Stimulated activated CD4-positive, alpha-beta T cell treated with anti-CD3 and anti-CD28 coated beads, Interleukin-2, amount 100 ng/mL, for 24 hours (primary cell): ENCODE measurements at regions not wholly inside any gene's neighbourhood (a gene's known extent, or its start where the extent isn't known, plus 50 kb on each side); places are given as distances from the start of the nearest gene placed in this dataset.
"Not testable (repeated sequence)": the region's sequence is repeated elsewhere in the genome, so short reads cannot be mapped to it uniquely, and the experiment has no call there.

ENCODE experiments used
- DNase-seq, 2 donors: peaks; one replicate each; pipeline ENCODE4 v3.0.0-alpha.2; 2020

DNA sequence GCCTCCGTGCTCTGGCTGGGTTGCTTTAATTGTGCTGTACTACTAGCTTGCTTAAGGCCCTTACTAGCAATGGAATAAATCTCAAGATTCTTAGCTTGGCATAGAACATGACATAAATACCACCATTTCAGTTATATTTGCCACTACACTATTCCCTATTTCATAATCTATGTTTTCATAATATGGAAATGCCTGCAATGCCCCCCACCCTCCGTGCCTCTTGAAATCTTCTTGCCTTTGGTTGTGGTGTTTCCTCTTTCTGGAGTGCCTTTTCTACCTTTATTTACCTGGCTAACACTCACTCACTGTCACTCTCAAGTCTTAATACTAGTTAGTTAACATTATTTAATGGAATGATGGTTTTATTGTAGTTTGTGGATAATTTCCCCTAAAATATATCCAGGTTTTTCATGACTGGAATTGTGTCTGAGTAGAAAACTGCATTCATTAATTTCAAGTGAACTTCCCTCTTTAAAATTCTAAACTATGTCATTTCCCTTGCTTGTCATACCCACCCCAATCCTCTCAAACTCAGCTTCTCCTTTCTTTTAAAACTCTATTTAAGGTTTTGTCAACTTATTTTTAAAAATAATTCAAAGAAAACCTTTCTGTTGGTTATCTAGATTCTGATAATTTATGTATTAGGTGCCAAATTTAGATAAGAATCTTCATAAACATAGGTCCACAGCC, 521.7 kb upstream of the DAB2 start:
- DNase-seq = no peak

DNA sequence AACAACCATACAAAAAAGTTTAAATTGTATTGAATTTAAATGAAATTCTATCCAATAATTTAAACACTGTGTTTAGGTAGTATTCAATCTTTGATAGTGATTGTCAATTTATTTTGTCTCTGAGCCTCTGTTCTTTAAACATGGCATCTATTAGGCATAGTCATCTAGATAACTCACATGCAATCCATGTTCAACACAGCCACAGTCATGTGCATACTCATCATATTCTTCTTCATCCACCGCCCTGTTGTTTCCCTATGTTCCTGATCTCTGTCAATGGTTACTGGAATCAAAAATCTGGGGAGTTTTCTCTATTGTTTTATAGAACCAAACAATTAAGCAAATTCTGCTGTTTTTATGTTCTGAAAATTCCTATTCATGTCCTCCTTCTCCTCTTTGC, 521.1 kb upstream of the DAB2 start:
- DNase-seq = no peak

DNA sequence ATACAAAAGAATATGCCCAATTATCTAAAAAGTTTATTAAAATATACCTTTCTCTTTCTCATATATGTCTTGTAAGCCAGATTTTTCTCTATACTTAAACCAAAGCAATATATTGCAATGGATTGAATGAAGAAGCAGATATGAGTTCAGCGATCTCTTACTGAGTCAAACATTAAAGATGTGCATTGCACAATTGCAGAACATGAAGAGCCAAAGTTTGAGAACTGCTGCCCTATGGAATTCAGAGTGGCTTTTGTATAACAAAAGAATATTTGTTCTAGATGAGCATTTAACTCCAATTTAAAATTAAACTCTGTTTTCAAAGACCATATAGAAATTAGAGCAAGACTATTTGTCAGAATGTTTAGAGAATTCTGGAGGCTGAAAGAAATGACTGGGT, 519.0 kb upstream of the DAB2 start:
- no peak for DNase-seq

DNA sequence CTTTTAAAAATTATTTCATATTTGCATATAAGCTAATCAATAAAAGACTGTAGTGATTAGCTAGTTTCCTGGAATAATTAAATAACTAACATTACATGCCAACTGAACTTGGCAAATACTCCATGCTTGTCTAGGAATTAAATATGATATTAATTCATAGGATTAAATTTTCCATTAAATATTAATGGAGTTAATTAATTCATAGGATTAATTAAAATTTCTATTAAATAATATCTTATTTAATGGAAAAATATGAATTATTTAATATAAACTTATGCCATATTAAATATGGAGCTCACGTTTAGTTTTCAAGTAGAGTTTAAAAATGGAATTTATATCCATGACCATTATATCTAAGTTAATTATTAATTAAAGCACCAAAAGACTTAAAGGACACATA, 517.8 kb upstream of the DAB2 start:
- DNase-seq = no peak

DNA sequence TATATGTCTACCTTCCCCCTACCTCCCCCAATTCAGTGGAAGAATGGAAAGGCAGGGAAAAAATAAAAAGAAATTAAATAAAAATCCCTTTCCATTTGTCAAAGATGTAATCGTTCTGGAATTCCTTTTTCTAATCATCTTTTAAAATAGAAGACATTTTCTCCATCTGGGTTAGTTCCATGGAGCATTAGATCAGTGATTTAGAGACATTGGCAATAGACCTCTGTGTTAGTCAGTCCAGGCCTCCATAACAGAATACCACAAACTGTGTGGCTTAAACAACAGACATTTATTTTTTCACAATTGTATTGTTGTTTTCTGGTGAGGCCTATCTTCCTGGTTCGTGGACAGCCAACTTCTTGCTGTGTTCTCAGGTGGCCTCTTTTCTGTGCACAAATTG, 516.6 kb upstream of the DAB2 start:
- DNase-seq = no peak

DNA sequence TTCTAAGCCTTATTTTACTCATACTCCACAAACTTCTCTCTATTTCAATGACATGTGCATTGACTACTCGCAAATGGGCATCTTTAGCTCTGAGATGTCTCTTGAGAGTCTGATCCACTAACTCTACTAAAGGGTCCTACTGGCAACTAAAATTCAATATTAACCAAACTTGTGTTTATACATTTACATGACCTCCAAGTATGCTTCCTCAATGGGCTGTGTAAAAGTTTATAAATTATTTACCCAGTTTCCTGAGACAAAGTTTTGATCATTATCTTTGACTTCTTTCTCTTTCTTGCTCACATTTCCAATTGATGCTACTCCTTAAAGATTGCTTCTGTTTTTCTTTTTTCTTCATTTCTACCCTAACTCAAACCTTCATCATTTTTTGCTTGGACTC, 510.1 kb upstream of the DAB2 start:
- DNase-seq = no peak

DNA sequence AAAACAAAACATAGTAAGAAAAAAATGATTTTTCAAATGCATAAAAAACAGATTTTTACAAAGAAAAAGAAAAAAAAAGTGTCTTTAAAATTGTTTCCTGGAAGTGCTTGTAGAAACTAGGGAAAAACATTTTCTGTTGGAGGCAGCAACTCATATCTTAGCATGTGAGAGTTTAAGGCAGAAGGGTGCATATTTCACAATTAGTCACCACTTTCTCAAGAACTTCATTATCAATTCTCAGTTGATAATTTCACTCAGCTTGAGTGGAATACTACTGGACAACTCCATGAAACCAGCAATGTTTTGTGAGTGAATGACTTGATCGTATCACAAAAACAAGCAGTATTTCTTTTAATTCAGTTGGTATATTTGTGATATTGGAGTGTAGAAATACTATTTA, 508.3 kb upstream of the DAB2 start:
- DNase-seq = no peak

DNA sequence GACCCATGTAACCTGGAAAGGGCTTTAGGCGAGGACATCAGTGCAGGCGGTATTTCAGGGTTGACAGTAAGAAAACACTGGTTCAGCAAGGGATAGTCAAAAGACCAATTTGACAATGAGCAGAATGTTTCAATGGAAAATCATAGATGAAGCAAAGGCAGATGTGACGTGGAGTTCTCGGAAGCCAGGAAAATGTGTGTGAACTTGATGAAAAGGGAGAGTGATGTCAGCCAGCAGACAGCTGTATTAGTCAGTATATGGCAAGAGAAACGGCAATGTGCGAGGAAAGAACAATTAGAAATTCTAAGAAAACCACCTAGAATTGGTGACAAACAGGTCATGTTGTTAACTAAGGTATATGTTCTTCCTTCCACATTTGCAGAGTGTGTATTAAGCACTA, 503.9 kb upstream of the DAB2 start:
- DNase-seq = no peak

DNA sequence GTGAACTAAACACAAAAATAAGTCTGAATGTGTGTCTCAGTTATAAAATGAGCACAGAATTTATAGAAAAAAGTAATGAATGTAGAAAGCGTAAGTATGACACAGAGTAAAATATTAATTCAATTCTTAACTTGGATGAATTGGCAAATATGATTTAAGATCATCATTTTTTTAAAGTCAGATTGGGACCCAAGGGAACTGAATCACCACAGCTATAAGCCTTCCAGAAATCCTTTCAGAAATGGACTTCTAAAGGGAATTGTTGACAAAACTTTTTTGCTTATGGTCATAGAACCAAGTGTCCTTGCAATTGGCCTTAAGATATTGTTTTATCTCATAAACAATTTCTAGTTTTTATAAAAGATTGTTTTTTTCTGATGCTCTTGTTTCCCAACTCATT, 495.1 kb upstream of the DAB2 start:
- DNase-seq = no peak

DNA sequence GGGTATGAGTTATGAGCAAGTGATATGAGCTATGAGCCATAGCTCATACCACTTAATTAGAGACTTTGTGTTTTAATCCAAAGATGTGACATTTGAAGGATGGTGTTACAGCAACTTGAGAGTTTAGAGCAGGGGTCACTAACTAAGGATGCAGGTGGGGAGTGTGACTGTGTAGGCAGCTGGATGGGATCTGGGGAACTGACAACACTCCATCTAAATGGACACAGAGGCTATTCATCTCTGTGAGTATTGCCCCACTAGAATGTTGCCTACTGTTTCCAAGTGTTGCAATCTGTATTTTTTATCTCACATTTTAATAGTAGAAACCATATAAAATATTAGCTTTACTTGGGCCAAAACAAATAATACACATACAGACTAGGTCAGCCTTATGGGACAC, 488.1 kb upstream of the DAB2 start:
- no peak for DNase-seq

DNA sequence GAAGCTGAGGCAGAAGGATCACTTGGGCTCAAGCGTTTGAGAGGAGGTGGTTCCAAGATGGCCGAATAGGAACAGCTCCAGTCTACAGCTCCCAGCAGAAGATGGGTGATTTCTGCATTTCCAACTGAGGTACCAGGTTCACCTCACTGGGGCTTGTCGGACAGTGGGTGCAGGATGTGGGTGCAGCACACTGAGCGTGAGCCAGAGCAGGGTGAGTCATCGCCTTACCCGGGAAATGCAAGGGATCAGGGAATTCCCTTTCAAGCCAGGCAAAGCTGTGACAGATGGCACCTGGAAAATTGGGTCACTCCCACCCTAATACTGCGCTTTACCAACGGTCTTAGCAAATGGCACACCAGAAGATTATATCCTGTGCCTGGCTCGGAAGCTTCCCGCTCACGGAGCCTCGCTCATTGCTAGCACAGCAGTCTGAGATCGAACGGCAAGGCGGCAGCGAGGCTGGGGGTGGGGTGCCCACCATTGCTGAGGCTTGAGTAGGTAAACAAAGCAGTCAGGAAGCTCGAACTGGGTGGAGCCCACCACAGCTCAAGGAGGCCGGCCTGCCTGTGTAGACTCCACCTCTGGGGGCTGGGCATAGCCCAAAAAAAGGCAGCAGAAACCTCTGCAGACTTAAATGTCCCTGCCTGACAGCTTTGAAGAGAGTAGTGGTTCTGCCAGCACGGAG, 482.6 kb upstream of the DAB2 start:
- not testable (repeated sequence) for DNase-seq

DNA sequence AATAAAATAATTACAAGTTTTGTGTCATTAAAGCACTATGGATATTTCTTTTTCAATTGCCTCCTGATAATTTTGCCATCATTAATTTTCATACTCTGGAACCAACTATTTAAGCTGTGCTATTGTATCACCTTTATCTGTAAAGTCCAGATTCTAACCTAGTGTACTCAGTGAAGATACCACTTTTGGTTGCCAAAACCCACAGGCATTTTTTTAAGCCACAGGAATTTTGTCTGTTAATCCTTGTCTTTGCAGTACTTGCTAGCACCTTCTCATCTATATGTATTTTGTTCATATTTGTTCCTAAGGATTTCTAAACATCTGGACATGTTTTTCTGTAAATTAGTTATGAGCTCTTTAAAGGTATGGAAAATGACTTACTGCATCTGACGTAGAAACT, 481.4 kb upstream of the DAB2 start:
- DNase-seq = no peak

DNA sequence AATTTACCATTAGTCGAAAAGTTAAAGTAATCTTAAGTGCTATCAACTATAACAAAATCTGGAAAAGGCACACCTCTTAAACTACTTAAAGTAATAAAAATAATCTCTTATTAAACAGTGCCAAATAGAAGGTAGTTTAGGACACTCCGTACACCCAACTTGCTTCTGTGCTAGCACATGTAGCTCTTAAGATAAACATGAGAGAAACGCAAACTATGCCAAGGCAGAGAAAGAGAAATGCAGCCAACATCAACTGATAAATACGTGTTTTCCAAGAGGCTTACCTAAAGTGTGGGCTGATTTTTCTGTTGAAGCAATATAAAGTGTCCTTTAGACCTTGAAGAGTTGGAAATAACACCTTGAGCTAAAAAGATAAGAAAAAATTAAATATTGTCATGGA, 480.6 kb upstream of the DAB2 start:
- no peak for DNase-seq

DNA sequence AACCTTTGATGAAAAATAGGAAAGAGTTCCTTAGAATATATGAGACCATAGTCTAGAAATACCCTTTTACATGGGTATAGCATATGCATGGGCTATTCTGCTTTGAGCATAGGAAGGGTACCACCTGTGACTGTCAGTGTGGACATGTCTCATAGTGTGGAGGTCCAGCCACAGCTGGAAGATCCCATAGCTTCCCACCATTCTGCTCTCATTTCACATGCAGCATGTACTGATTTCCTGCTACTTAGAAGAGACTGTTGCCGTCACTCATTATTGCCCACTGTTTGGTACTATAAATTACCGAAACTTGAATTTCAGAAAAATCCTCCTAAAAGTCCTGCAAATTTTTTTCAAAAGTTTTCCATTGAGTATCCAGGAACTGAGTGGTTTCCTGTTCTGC, 477.8 kb upstream of the DAB2 start:
- DNase-seq = no peak

DNA sequence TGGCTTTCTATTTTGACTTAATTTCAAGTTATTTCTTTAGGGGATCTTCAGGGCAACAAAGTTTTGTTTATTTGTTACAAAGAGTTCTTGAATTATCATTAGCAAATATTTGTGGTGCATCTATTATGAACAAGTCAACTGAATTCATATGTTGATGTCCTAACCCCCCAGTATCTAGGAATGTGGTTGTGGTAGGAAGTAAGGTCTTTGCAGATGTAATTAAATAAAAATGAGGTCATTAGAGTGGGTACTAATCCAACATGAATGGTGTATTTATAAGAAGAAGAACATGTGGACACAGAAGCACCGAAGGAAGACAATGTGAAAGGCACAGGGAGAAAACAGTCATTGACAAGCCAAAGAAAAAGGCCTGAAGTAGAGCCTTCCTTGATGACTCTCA, 474.0 kb upstream of the DAB2 start:
- no peak for DNase-seq

DNA sequence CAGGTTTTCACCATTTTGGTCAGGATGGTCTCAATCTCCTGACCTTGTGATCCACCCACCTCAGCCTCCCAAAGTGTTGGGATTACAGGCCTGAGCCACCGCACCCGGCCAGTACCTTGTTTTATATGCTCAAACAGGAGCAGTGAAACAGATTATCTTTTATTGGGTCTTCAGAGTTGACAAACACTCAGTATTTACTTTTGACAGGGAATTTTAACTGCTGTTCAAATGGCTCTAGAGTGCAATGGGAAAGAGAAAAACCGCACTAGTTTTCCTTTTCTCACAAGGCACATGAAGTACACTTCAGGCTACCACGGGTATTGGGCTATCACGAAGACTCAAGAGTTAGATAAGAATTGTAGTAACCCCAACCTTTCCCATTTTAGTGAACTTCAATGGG, 471.9 kb upstream of the DAB2 start:
- no peak for DNase-seq

DNA sequence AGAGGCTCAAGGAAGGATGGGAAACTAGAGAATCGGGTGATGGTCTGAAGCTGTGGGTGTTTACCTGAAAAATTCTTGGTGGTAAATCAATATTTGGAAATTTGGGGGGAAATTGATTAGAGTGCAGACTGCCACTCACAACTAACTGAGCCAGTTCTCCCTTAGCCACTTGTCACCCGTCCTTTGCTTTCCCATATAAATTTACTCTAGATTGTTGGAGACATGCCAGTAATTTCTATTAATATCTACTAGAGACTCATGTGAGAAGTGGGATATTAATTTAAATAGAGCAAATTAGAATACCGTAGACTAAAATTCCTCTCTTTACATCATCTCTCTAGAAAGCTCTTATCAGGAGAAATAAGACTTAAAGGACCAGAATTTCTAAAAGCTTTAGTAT, 471.3 kb upstream of the DAB2 start:
- DNase-seq = no peak

DNA sequence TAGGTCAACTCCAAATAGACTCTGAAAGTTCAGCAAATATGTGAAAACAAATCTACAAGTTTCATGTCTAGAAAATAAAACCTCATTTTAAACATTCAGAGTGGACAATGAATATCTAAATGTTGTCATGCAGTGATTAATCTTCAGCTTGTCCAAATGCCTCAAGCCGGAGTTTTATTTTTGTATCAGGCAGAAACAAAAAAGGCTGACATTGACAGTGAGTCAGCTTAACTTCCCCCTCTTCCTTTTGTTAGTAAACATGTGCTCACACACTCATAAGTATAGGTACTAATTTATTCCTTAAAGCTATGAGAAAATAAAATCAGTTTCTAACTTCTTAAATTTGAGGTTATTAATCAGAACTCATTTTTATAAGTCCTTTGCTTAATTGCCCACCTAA, 467.9 kb upstream of the DAB2 start:
- no peak for DNase-seq

DNA sequence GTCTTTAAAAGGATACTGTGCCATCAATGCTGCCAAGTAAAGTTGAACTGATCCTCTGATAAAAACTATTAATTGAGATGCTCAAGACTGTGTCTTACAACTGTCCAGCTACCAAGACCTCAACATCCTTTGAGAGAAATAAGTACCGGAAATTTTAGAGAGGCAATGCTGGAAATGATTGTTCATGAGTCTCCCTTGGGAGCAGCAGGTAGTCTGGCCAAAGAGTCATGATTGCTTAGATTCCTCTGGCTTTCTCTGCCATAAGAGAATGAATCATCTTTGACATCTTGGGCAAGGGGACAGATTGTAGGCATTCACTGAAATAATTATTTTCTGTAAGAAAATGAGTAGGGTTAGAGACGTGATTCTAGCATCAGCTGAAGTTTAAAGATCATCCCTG, 466.6 kb upstream of the DAB2 start:
- no peak for DNase-seq

DNA sequence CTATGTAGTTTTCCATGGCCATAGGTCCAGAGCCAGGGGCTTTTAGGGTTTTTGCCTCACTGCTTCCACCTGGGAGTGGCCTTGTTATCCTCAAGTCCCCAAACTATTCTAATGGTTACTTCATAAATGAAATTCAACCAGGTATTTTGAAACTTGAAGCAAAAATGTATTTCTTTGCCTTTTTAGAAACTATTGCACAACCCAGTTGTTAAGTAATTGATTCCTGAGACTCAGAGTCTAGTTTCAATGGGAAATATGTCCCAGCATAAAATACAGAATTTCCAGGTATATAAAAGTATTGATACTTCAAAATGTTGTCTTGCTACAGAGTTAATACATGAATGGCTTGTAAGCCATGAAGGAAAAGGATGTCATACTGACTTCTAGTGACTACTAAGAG, 456.2 kb upstream of the DAB2 start:
- no peak for DNase-seq

DNA sequence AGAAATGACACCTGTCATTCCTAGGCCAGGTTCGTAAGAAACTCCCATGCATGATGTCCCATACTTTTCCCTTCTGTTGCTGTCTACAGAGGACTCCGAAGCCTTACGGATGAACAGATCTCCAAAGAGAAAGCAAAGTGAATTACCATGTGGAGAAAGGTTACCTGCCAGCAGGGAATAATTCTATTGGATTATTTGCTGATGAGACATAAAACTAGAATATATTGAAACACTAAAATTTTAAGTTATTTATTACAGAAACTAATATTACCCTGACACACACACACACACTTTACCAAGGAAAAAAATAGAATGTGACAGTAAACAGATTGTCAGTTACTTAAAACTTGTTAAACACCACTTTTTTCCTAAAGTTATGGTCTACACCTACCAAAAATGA, 452.7 kb upstream of the DAB2 start:
- no peak for DNase-seq

DNA sequence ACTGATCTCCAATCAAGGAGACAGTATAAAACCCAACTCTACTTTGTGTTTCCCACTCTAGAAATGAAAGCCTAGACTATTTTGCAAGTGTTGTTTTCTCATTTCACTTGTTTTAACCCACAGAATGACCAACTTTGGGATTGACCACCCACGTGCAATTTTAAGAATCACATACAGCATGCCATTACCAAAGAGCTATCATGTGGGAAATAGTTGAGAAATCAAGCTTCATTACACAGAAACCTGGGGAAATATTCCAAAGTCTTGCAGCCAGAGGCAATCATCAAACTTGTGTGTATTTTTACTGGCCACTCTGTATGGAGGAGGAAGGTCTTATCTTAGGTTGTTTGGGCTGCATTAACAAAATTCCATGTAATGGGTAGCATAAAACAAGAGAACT, 451.4 kb upstream of the DAB2 start:
- DNase-seq = no peak

DNA sequence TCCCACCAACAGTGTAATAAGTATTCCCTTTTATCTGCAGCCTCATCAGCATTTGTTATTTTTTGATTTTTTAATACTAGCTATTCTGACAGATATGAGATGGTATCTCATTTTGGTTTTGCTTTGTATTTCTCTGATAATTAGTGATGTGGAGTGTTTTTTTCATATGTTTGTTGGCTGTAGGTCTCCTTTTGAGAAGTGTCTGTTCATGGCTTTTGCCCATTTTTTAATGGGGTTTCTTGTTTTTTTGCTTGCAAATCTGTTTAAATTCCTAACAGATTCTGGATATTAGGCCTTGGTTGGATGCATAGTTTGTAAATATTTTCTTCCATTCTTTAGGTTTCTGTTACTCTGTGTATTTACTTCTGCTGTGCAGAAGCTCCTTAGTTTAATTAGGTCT, 445.4 kb upstream of the DAB2 start:
- no peak for DNase-seq

DNA sequence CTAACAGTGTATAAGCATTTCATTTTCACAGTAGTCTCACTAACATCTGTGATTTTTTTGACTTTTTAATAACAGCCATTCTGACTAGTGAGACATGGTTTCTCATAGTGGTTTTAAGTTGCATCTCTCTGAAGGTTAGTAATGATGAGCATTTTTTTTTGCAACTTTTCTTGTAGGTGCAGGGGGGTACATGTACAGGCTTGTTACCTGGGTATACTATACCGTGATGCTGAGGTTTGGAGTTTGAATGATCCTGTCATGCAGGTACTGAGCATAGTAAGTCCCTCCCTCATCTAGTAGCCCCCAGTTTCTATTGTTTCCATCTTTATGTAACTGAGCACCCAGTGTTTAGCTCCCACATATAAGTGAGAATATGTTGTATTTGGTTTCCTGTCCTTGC, 444.6 kb upstream of the DAB2 start:
- DNase-seq = no peak

DNA sequence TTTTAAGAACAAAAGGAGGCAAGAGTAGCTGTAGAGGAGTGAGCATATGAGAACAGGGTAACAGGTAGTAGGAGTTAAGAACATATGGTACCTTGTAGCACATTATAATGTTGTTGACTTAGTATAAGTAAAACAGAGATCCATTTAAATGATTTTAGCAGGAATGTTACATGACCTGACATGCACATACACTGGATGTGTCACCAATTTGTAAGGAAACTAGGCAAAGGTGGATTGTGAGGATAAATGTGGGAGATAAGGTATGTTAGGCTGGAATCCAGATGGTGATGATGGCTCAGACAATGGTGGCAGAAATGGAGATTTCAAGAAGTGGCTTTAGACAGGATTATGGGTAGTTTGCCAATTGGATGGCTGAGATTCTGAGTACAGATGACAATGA, 443.1 kb upstream of the DAB2 start:
- no peak for DNase-seq
